D721Med (cell line): ENCODE measurements at regions not wholly inside any gene's neighbourhood (a gene's known extent, or its start where the extent isn't known, plus 50 kb on each side); places are given as distances from the start of the nearest gene placed in this dataset.

Source experiments
- DNase-seq: peaks from one replicate; pipeline ENCODE4 v3.0.0; 2011; ENCODE audit warnings: low spot score; ENCODE audit not compliant: insufficient read length
- FAIRE-seq: peaks from 2 replicates; lab custom pipeline; 2011; peaks lifted over from hg19 to GRCh38; lab: Jason Lieb, UNC
- CTCF ChIP-seq: IDR thresholded peaks from 2 replicates; pipeline ENCODE4 v1.5.1; 2012; ENCODE audit warnings: mild to moderate bottlenecking, control low read depth; ENCODE audit not compliant: insufficient read depth; ENCODE audit errors: missing control alignments

GRCh38 chr2:146229508-146230155 lies 1615.2 kb upstream of the ACVR2A start:
- FAIRE-seq (no peak), DNase-seq (no peak)

GRCh38 chr2:146228466-146229058 lies 1616.3 kb upstream of the ACVR2A start:
- no peak for DNase-seq
- TF ChIP-seq CTCF: no peak
- no peak for FAIRE-seq

More at GRCh38 chr2:146229508-146230155, 1615.2 kb upstream of the ACVR2A start:
- TF ChIP-seq CTCF: no peak

- no peak for TF ChIP-seq CTCF
- FAIRE-seq (no peak), DNase-seq (no peak)
These were observed 1616.8 kb upstream of the ACVR2A start for GRCh38 chr2:146228020-146228393.

- DNase-seq (no peak), FAIRE-seq (no peak)
- TF ChIP-seq CTCF: no peak
These were observed 1617.4 kb upstream of the ACVR2A start for GRCh38 chr2:146227152-146228019.

- DNase-seq (no peak), FAIRE-seq (no peak)
- no peak for TF ChIP-seq CTCF
These were observed 1618.8 kb upstream of the ACVR2A start for GRCh38 chr2:146226077-146226476.

GRCh38 chr2:146221826-146222225 lies 1623.0 kb upstream of the ACVR2A start:
- DNase-seq (no peak), FAIRE-seq (no peak)
- no peak for TF ChIP-seq CTCF
